Motor neuron (in vitro differentiated cells): ENCODE measurements at regions not wholly inside any gene's neighbourhood (a gene's known extent, or its start where the extent isn't known, plus 50 kb on each side); places are given as distances from the start of the nearest gene placed in this dataset.

Experiments
- ATAC-seq, 8 experiments: fragments of 200-7000 bp; cut with Tn5 transposase; replicated peaks in 6 of 8; 2 replicates each; pipeline ENCODE4 v1.8.0; 2021; ENCODE audit warnings: mild to moderate bottlenecking in 8 of 8, moderate library complexity in 8 of 8
- H3K27ac ChIP-seq, 2 donors: fragments of 250-450 bp; sonication (Bioruptor Pico); 2 replicates each; pipeline ENCODE4 v1.9.0; 2021; ENCODE audit warnings: antibody characterized with exemption in 2 of 2, mild to moderate bottlenecking in 2 of 2, moderate library complexity in 1 of 2
- H3K4me1 ChIP-seq, 2 donors: fragments of 250-450 bp; sonication (Bioruptor Pico); replicated peaks in 1 of 2; 2 replicates each; pipeline ENCODE4 v1.6.1; 2021; ENCODE audit warnings: antibody characterized with exemption in 2 of 2, mild to moderate bottlenecking in 2 of 2, moderate library complexity in 1 of 2
- H3K4me3 ChIP-seq, 5 donors: fragments of 250-450 bp; sonication (Bioruptor Pico); 2 replicates each; pipeline ENCODE4 v1.9.0; 2021; ENCODE audit warnings: antibody characterized with exemption in 5 of 5, mild to moderate bottlenecking in 5 of 5, moderate library complexity in 4 of 5
- whole genome bisulfite sequencing, 10 experiments: fragments of 450-650 bp; shearing (Covaris generic); methylation state at CpG; one replicate each; pipeline ENCODE4 v1.0.0; 2022; 5-methylcytosine and 5-hydroxymethylcytosine counted together
- in situ Hi-C, 9 experiments: fragments of 400-800 bp; cut with MboI; loops; one replicate each; pipeline ENCODE4 v1.15.0; 2021; ENCODE audit warnings: low sequenced_read_pairs in 9 of 9, low pct_unique_long_range_greater_than_20kb in 2 of 9; ENCODE audit not compliant: unreplicated experiment in 9 of 9

GRCh38 chr12:88644946-88645702 is 64.9 kb upstream of the KITLG start:
- in situ Hi-C loops, result no loop called here
- 57 to 100% (median 91%) methylated on average over 2 to 7 of the region's 7 CpGs for WGBS, 10 experiments

GRCh38 chr12:88643685-88644084 is 63.4 kb upstream of the KITLG start:
- Histone ChIP-seq H3K27ac (no peak overlapping the region), H3K4me1 (peaks cover 5 to 8% of the 10 kb centered on the region in 2 donors), H3K4me3 (no peak overlapping the region)
- no peak for ATAC-seq
- in situ Hi-C loops, result no loop called here
- WGBS, 10 experiments, result 13 to 100% (median 83%) methylated on average over 1 to 2 of the region's 2 CpGs; no CpG with 5 or more reads in 1 of the 10 experiments

More at GRCh38 chr12:88644946-88645702, 64.9 kb upstream of the KITLG start:
- peak in 2 of 8 experiments; percentile 40 to 87 for ATAC-seq
- H3K4me3 ChIP-seq, result no peak overlapping the region
- no peaks in the 10 kb centered on the region for H3K4me1 ChIP-seq
- H3K27ac ChIP-seq, result no peak overlapping the region

GRCh38 chr12:88642675-88643431 is 62.6 kb upstream of the KITLG start:
- in situ Hi-C loops, result no loop called here
- Histone ChIP-seq H3K4me1 (peaks cover 7 to 8% of the 10 kb centered on the region in 2 donors), H3K4me3 (no peak overlapping the region), H3K27ac (no peak overlapping the region)
- ATAC-seq, result no peak
- 33 to 100% (median 56%) methylated on average over 1 of the region's 1 CpG; no CpG with 5 or more reads in 2 of the 10 experiments for WGBS, 10 experiments

GRCh38 chr12:88638966-88639760 is 58.9 kb upstream of the KITLG start:
- Histone ChIP-seq H3K4me1 (peaks cover 7 to 8% of the 10 kb centered on the region in 2 donors), H3K27ac (no peak overlapping the region), H3K4me3 (no peak overlapping the region)
- 25 to 69% (median 54%) methylated on average over 2 to 6 of the region's 6 CpGs for WGBS, 10 experiments
- peak in 7 of 8 experiments; percentile 32 to 80 (median 58) for ATAC-seq
- in situ Hi-C loops, result no loop called here

GRCh38 chr12:88638388-88638787 is 58.1 kb upstream of the KITLG start:
- ATAC-seq, result no peak
- H3K4me3 ChIP-seq, result no peak overlapping the region
- in situ Hi-C loops, result no loop called here
- H3K4me1 ChIP-seq, result peaks cover 7 to 8% of the 10 kb centered on the region in 2 donors
- no peak overlapping the region for H3K27ac ChIP-seq
- WGBS, 10 experiments, result 50 to 94% (median 85%) methylated on average over 2 to 3 of the region's 3 CpGs; no CpG with 5 or more reads in 1 of the 10 experiments

GRCh38 chr12:88634008-88634407 is 53.7 kb upstream of the KITLG start:
- in situ Hi-C loops, result no loop called here
- WGBS, 10 experiments, result 38 to 86% (median 75%) methylated on average over 1 of the region's 1 CpG; no CpG with 5 or more reads in 7 of the 10 experiments
- no peak for ATAC-seq

GRCh38 chr12:88633312-88633711 is 53.0 kb upstream of the KITLG start:
- no peaks in the 10 kb centered on the region for H3K4me1 ChIP-seq
- WGBS, 10 experiments, result 20 to 100% (median 84%) methylated on average over 1 of the region's 1 CpG
- no peak for ATAC-seq
- H3K4me3 ChIP-seq, result no peak overlapping the region
- no peak overlapping the region for H3K27ac ChIP-seq
- in situ Hi-C loops, result no loop called here

More at GRCh38 chr12:88634008-88634407, 53.7 kb upstream of the KITLG start:
- peaks cover 3% of the 10 kb centered on the region in 2 donors for H3K4me1 ChIP-seq
- H3K27ac ChIP-seq, result no peak overlapping the region
- H3K4me3 ChIP-seq, result no peak overlapping the region

- no peak overlapping the region for H3K27ac ChIP-seq
- ATAC-seq, result no peak
- in situ Hi-C loops, result no loop called here
- H3K4me1 ChIP-seq, result peaks cover 2 to 3% of the 10 kb centered on the region in 2 donors
- H3K4me3 ChIP-seq, result no peak overlapping the region
Observed at GRCh38 chr12:88630561-88630960, 50.3 kb upstream of the KITLG start.
